Esophagus muscularis mucosa (tissue), 4 donors: ENCODE measurements at regions not wholly inside any gene's neighbourhood (a gene's known extent, or its start where the extent isn't known, plus 50 kb on each side); places are given as distances from the start of the nearest gene placed in this dataset.

ENCODE experiments used
- DNase-seq: peaks from one replicate; pipeline ENCODE4 v3.0.0-alpha.2; 2017; ENCODE audit errors: extremely low spot score
- H3K27ac ChIP-seq, 4 donors: fragments of 200-600 bp; sonication (generic); replicated peaks in 1 of 4; 1 replicate in 3 of 4; 2 replicates in 1 of 4; pipeline ENCODE4 v1.5.1; 2016 to 2019; ENCODE audit warnings: mild to moderate bottlenecking in 1 of 4
- H3K27me3 ChIP-seq, 4 donors: fragments of 200-600 bp; sonication (generic); one replicate each; pipeline versions ENCODE4 v1.5.1 to v1.6.0; 2016 to 2019
- H3K36me3 ChIP-seq, 4 donors: fragments of 200-600 bp; sonication (generic); one replicate each; pipeline ENCODE4 v1.5.1; 2016 to 2019
- H3K4me1 ChIP-seq, 4 donors: fragments of 200-600 bp; sonication (generic); one replicate each; pipeline ENCODE4 v1.5.1; 2016 to 2019
- H3K4me3 ChIP-seq, 4 donors: fragments of 200-600 bp; sonication (generic); 1 replicate in 2 of 4; 2 replicates in 2 of 4; pipeline ENCODE4 v1.5.1; 2016 to 2019; ENCODE audit warnings: mild to moderate bottlenecking in 4 of 4, moderate library complexity in 1 of 4
- H3K9me3 ChIP-seq, 4 donors: fragments of 200-600 bp; sonication (generic); 1 replicate in 3 of 4; 2 replicates in 1 of 4; pipeline ENCODE4 v1.5.1; 2016 to 2019
- EP300 ChIP-seq: sonication (generic); formaldehyde crosslinking; IDR thresholded peaks from one replicate; pipeline ENCODE4 v1.6.1; 2017; ENCODE audit warnings: antibody characterized with exemption
- POLR2A ChIP-seq: fragments of 450-650 bp; IDR thresholded peaks from one replicate; pipeline ENCODE4 v1.6.1; 2017; ENCODE audit warnings: antibody characterized with exemption, moderate library complexity, mild to moderate bottlenecking, low read depth
- POLR2AphosphoS5 ChIP-seq, 2 donors: sonication (generic); formaldehyde crosslinking; IDR thresholded peaks; one replicate each; pipeline ENCODE4 v1.6.1; 2017; ENCODE audit warnings: antibody characterized with exemption in 2 of 2
- WGBS: methylation state at CpG from one replicate; pipeline ENCODE4 v1.1.5; 2018; 5-methylcytosine and 5-hydroxymethylcytosine counted together
- intact Hi-C: fragments of 100-400 bp; cut with DNase I; formaldehyde crosslinking; loops from one replicate; pipeline ENCODE4 v1.15.1; 2023
- TF ChIP-seq, protein P1 (sequence below), 3 experiments: fragments of 200-600 bp in 2 of 3; fragments of 450-650 bp in 1 of 3; sonication (generic) in 2 of 3; IDR thresholded peaks; one replicate each; pipeline ENCODE4 v1.5.1; 2017 to 2019; ENCODE audit warnings: antibody characterized with exemption in 3 of 3, mild to moderate bottlenecking in 2 of 3, moderate library complexity in 1 of 3

DNA sequence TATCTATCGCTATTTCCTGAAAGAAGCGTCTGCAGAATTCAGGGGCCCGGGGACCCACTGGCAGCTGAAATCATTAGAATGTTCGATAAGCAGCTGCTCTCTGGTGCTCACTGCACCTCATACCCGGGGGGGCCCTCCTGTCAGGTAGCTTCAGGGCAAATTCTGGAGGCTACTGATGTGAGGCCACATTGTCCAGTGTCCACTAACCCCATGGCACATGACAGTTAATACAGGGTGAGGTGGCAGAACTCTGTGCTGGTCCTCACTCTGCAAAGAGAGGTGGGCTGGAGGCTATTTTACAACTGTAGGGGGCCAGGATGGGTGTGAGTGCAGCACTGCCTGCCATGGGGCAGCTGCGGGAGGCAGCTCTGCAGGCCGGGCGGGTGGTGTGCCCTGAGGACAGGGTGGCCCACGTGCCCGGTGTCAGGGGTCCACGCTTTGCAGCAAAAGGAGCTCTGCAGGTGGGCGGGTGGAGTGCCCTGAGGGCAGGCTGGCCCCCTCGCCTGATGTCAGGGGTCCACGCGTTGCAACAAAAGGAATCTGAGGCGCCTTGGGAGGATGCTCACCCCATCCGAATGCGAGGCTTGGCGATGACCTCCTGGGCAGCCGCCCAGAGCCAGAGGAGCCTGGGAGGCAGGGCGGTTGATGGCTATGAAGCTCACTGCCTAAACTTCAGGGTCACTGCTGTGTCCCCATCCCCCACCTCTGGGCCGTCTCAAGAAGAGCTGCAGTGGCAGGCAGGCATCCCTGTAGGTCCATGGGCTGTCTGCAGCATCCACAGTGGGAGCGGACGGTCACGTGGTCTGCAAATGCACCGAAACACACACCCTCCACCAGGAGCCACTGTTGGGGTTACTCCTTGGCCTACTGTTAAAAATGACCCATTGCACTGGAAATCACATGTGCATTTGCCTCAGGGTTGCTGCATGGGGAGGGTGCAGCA is 207.0 kb upstream of the SALL3 start:
- no peak overlapping the region for H3K27ac ChIP-seq
- DNase-seq = no peak
- intact Hi-C loops = no loop called here
- peaks cover 0 to 47% (median 0%) of the 10 kb centered on the region in 4 donors for H3K27me3 ChIP-seq
- no peak overlapping the region for H3K4me3 ChIP-seq
- TF ChIP-seq POLR2A (no peak), POLR2AphosphoS5 (IDR thresholded peaks at IDR 0.05) (no peak), EP300 (no peak)
- TF ChIP-seq, protein P1, sequence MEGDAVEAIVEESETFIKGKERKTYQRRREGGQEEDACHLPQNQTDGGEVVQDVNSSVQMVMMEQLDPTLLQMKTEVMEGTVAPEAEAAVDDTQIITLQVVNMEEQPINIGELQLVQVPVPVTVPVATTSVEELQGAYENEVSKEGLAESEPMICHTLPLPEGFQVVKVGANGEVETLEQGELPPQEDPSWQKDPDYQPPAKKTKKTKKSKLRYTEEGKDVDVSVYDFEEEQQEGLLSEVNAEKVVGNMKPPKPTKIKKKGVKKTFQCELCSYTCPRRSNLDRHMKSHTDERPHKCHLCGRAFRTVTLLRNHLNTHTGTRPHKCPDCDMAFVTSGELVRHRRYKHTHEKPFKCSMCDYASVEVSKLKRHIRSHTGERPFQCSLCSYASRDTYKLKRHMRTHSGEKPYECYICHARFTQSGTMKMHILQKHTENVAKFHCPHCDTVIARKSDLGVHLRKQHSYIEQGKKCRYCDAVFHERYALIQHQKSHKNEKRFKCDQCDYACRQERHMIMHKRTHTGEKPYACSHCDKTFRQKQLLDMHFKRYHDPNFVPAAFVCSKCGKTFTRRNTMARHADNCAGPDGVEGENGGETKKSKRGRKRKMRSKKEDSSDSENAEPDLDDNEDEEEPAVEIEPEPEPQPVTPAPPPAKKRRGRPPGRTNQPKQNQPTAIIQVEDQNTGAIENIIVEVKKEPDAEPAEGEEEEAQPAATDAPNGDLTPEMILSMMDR (IDR thresholded peaks at IDR 0.05) = no peak
- WGBS = 67% methylated on average over 7 of the region's 26 CpGs
- H3K9me3 ChIP-seq = no peaks in the 10 kb centered on the region
- no peaks in the 10 kb centered on the region for H3K36me3 ChIP-seq
- H3K4me1 ChIP-seq = no peaks in the 10 kb centered on the region

DNA sequence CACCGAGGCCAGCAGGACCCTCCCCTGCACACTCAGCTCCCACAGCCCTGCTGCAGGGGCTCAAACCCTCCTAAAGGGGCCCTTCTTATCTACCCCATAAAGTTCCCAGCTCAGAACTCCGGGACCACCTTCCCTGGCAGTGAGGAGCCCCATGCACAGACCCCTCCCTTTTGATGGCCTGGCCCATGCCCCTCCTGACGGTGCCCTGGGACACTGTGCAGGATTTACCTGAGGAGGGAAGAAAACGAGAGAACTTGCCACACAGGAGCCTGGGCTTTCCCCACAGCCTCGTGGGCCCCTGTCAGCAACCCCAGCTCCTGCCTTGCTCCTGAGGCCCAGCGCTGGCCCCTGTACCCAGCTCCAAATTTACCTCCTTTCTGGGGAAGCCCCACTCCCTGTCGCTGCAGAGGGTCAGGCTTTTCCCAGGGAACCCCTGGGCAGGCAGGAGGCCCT is 206.3 kb upstream of the SALL3 start:
- peaks cover 0 to 40% (median 0%) of the 10 kb centered on the region in 4 donors for H3K27me3 ChIP-seq
- WGBS = 88% methylated on average over 4 of the region's 7 CpGs
- no peaks in the 10 kb centered on the region for H3K36me3 ChIP-seq
- no peak for TF ChIP-seq POLR2A
- TF ChIP-seq POLR2AphosphoS5 (IDR thresholded peaks at IDR 0.05) = no peak
- TF ChIP-seq, protein P1 (IDR thresholded peaks at IDR 0.05) = no peak
- no peak for TF ChIP-seq EP300
- no peak overlapping the region for H3K4me3 ChIP-seq
- intact Hi-C loops = no loop called here
- no peaks in the 10 kb centered on the region for H3K9me3 ChIP-seq
- no peak for DNase-seq
- H3K27ac ChIP-seq = no peak overlapping the region
- no peaks in the 10 kb centered on the region for H3K4me1 ChIP-seq

DNA sequence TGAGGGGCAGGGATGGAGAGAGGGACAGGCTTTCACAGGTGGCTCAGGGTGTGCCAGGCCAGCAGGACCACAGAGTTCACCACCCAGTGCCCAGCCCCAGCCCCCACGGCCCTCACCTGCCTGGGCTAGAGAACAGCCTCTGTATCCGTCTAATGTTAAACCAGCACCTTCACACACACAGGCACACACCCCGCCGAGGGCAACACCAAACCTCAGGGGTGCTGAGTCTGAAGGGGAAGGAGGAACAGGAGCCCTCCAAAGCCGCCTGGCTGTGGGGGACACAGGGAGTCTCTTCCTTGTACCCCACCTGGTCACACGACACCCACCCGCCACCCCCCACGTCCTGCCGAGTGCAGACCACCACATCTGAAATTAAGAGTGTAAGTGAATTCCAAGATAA is 205.8 kb upstream of the SALL3 start:
- no peak for TF ChIP-seq POLR2A
- TF ChIP-seq POLR2AphosphoS5 (IDR thresholded peaks at IDR 0.05) = no peak
- no peak for TF ChIP-seq EP300
- TF ChIP-seq, protein P1 (IDR thresholded peaks at IDR 0.05) = no peak
- no peak for DNase-seq
- Histone ChIP-seq H3K36me3 (no peaks in the 10 kb centered on the region), H3K9me3 (no peaks in the 10 kb centered on the region), H3K4me3 (no peak overlapping the region), H3K27ac (no peak overlapping the region), H3K27me3 (peaks cover 0 to 36% (median 0%) of the 10 kb centered on the region in 4 donors), H3K4me1 (no peaks in the 10 kb centered on the region)
- WGBS = 74% methylated on average over 4 of the region's 9 CpGs
- intact Hi-C loops = no loop called here

DNA sequence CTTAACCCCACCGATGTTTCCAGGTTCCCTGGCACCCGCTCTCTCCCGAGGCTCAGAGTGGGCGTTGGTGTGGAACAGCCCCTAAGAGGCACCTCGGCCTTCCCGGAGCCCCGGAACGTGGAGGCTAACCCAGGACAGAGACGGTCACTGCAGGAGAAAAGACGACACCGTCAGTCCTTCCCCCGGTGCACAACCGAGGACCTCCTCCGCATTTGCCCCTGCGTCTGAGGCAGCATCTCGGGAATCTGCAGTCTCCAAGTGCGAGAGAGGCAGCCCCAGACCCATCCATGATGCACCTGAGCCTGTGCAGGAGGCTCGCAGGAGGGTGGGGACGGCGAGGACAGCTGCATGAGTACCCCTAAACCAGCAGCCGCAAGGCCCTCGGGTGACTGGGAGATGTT is 204.9 kb upstream of the SALL3 start:
- no peaks in the 10 kb centered on the region for H3K9me3 ChIP-seq
- no peak for DNase-seq
- intact Hi-C loops = no loop called here
- H3K27ac ChIP-seq = no peak overlapping the region
- H3K4me1 ChIP-seq = no peaks in the 10 kb centered on the region
- H3K27me3 ChIP-seq = peaks cover 0 to 29% (median 0%) of the 10 kb centered on the region in 4 donors
- TF ChIP-seq, protein P1 (IDR thresholded peaks at IDR 0.05) = no peak
- no peak for TF ChIP-seq POLR2AphosphoS5 (IDR thresholded peaks at IDR 0.05)
- TF ChIP-seq EP300 = no peak
- TF ChIP-seq POLR2A = no peak
- H3K36me3 ChIP-seq = no peaks in the 10 kb centered on the region
- 90% methylated on average over 14 of the region's 22 CpGs for WGBS
- no peak overlapping the region for H3K4me3 ChIP-seq
